HG02885 (cell line): ENCODE measurements at regions not wholly inside any gene's neighbourhood (a gene's known extent, or its start where the extent isn't known, plus 50 kb on each side); places are given as distances from the start of the nearest gene placed in this dataset.
"Not testable (repeated sequence)": the region's sequence is repeated elsewhere in the genome, so short reads cannot be mapped to it uniquely, and the experiment has no call there.

Experiments used
- ATAC-seq: cut with Tn5 transposase; IDR thresholded peaks from one replicate; pipeline ENCODE4 v1.9.1; 2021; ENCODE audit warnings: mild to moderate bottlenecking; ENCODE audit not compliant: unreplicated experiment, poor library complexity

DNA sequence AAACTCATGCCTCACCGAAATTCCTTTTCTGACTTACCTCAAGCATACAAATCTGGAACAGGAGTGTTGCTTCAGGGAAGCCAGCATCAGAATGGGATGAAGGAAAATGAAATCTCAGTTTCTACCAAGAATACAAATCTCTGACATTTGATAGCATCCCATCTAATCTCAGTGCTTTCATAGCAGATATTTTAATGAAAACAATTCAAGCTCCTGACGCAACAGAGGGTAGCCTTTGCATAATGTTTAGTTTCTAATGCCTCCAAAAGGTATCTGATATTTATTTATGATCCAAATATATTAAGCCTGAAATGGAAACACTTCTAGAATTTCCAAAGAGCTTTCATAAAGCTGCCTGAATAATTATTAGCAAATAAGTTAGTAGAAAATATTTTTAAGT lies 251.4 kb downstream of the DEPDC1B start:
- no peak for ATAC-seq

GRCh38 chr5:60447488-60447920 lies 252.5 kb downstream of the DEPDC1B start:
- ATAC-seq = no peak

GRCh38 chr5:60446917-60447316 lies 253.0 kb downstream of the DEPDC1B start:
- ATAC-seq = no peak

GRCh38 chr5:60445921-60446320 lies 254.0 kb downstream of the DEPDC1B start:
- ATAC-seq = no peak

- ATAC-seq = no peak
Observed at GRCh38 chr5:60445427-60445826, 254.5 kb downstream of the DEPDC1B start.

DNA sequence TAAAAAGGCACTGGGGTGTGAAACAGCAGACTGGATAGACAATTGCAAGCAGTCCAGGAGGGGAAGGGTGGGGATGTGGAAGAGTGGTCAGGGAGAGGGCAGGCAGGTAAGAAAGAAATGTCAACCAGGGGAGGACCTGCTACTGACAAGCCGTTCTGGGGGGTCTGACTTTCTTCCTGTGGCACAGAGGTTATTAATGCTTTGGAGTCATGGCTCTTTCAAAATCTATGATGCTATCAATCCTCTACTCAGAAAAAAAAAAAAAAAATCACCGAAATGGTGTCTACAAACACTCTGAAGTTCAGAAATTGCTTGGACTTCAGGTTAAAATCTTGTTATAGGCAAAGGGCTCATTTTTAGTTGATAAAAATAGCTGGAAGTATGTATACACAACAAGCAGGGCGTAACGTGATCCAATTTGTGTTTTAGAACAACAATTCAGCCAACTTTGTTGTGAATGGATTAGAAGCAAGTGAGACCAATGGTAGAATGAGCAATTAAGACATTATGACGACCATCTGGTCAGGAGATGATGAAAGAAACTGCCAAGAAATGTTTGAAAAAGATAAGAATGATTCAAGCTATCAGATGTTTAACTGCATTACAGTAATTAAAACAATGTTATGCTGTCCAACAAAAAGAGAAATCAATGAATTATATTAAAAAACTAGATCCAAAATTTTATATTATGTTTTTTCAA lies 255.2 kb downstream of the DEPDC1B start:
- ATAC-seq = no peak

- ATAC-seq = no peak
Observed at GRCh38 chr5:60439552-60439951, 260.4 kb downstream of the DEPDC1B start.

DNA sequence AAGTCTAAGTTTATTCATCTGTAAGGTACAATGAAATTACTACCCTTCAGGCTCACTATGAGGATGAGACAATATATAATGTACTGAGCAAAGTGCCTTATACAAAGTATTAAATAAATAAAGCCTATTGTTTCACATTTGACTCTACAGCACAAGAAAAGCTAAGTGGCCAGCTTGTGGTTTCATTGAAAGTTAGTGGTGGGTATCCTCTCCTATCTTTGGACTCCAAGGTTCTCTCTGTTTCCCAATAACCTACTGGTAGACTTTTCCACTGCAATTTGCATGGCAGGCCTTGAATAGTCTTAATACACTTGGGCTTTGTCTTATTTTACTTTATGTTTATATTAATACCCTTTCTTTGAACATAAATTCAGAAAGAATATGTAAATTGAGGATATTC lies 262.7 kb downstream of the DEPDC1B start:
- peak; percentile 25 for ATAC-seq

DNA sequence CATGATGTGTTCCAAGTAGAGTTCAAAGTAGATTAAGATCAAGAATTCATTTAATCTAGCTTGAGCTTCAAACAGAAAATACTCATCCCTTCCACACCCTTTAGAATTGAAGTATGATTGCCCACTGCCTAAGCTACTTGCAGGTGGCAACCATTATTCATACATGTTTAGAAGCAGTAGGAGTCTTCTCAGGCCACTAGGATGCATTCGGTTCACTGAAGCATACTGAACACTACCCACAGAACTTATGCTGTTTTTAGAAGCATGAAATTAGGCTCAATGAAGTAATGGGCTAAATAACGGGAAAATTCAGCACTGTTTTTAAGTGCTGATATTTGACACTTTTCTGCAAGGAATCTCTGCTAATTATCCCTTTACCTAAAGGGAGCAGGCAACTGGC lies 263.4 kb downstream of the DEPDC1B start:
- peak; percentile 93 for ATAC-seq

GRCh38 chr5:60435808-60436207 lies 264.2 kb downstream of the DEPDC1B start:
- ATAC-seq = no peak

GRCh38 chr5:60426189-60426588 lies 273.8 kb downstream of the DEPDC1B start:
- ATAC-seq = not testable (repeated sequence)

GRCh38 chr5:60420773-60421172 lies 279.2 kb downstream of the DEPDC1B start:
- ATAC-seq = not testable (repeated sequence)

DNA sequence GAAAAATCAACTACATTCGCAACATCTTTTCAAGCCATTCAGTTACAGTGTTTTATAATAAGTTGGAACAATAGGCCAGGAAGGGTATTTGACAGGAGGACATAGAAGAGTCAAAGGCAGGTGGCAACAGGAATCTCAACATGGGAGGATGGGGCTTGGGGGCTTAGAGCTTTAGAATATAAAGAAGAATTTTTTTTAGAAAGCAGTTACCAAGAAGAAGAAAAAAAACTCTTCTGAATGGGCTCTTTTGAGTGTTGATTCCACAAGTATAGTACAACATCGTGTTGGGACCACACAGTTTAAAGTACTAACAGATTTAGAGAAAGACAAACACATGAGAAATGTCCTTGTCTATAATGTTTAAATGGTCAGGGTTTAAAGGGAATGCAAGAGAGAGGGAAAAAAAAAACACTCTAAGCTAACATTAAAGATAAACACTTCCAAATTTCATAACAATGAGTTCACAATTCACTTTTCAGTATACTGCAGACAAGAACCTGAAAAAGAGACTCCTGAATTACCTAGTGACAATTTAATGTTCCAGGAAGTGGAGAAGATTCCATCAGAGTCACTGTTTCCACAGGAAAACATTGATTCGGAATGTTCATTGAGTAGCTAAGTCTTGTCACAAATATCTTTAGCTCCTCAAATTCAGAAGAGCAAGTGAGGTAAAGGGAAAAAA lies 282.3 kb downstream of the DEPDC1B start:
- ATAC-seq = no peak

- no peak for ATAC-seq
Observed at GRCh38 chr5:60415443-60415842, 284.5 kb downstream of the DEPDC1B start.

- ATAC-seq = no peak
Observed at GRCh38 chr5:60410427-60410826, 289.5 kb downstream of the DEPDC1B start.

- no peak for ATAC-seq
Observed at GRCh38 chr5:60404171-60404570, 295.8 kb downstream of the DEPDC1B start.

DNA sequence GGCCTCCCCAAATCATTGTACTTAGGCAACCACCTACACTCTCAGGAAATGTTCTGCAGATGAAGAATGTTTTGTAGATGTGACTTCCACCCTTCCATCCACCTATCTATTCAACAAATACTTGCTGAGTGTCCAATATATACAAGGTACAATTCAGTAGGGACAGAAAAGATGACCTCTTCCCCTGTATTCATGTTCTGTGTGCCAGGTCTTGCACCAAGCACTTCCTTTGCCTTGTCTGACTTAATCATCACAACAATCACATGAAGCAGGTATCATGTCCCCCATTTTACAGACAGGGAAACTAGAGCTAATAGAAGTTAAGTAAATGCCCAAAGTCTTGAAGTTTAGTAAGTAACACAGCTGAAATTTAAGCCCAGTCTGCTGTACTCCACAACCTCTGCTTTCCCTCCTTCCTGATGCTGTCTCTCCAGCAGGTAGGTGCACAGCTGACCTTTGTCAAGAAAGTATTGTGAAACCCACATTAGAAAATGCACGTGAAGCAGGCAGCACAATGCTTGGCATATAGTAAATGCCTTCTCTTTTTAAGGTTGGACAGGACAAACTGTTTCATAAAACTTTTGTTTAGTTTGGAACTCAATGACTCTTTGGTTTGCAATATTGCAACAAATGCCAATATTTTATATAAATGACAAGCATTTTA lies 296.5 kb downstream of the DEPDC1B start:
- ATAC-seq = no peak

GRCh38 chr5:60402161-60402785 lies 297.7 kb downstream of the DEPDC1B start:
- ATAC-seq = no peak

GRCh38 chr5:60401526-60401925 lies 298.4 kb downstream of the DEPDC1B start:
- ATAC-seq = no peak

GRCh38 chr5:60399507-60399906 lies 300.5 kb downstream of the DEPDC1B start:
- no peak for ATAC-seq
